KMS-11 (cell line): ENCODE measurements at regions not wholly inside any gene's neighbourhood (a gene's known extent, or its start where the extent isn't known, plus 50 kb on each side); places are given as distances from the start of the nearest gene placed in this dataset.
"Not testable (repeated sequence)": the region's sequence is repeated elsewhere in the genome, so short reads cannot be mapped to it uniquely, and the experiment has no call there.

Experiments used
- H2AFZ ChIP-seq: fragments of 200-600 bp; sonication (generic); 2 replicates; pipeline ENCODE4 v1.6.1; 2016; ENCODE audit warnings: antibody characterized with exemption, mixed run types, low read depth
- H3K27ac ChIP-seq: fragments of 200-600 bp; sonication (generic); 2 replicates; pipeline ENCODE4 v1.6.1; 2016; ENCODE audit warnings: mild to moderate bottlenecking, mixed run types
- H3K27me3 ChIP-seq: fragments of 200-600 bp; sonication (generic); 2 replicates; pipeline ENCODE4 v1.6.1; 2017; ENCODE audit warnings: mild to moderate bottlenecking, low read depth, mixed run types, moderate library complexity; ENCODE audit not compliant: insufficient read depth
- H3K36me3 ChIP-seq: fragments of 200-600 bp; sonication (generic); 2 replicates; pipeline ENCODE4 v1.6.1; 2017; ENCODE audit warnings: mild to moderate bottlenecking, mixed run types; ENCODE audit not compliant: insufficient read depth
- H3K4me1 ChIP-seq: fragments of 200-600 bp; sonication (generic); 2 replicates; pipeline ENCODE4 v1.6.1; 2016; ENCODE audit warnings: mild to moderate bottlenecking, low read depth, mixed run types; ENCODE audit not compliant: poor library complexity, severe bottlenecking
- H3K4me2 ChIP-seq: fragments of 200-600 bp; sonication (generic); 2 replicates; pipeline ENCODE4 v1.7.0; 2016; ENCODE audit warnings: mild to moderate bottlenecking, mixed run types
- H3K4me3 ChIP-seq: fragments of 200-600 bp; sonication (generic); IDR thresholded peaks from 2 replicates; pipeline ENCODE4 v1.6.1; 2017; ENCODE audit warnings: low read depth, low read length, mixed read lengths; ENCODE audit not compliant: insufficient read depth
- H3K79me2 ChIP-seq: fragments of 200-600 bp; sonication (generic); 2 replicates; pipeline ENCODE4 v1.6.1; 2016; ENCODE audit warnings: low read depth, mixed run types; ENCODE audit not compliant: insufficient read depth
- H3K9ac ChIP-seq: fragments of 200-600 bp; sonication (generic); 2 replicates; pipeline ENCODE4 v1.6.1; 2016; ENCODE audit warnings: mild to moderate bottlenecking, mixed run types
- H4K20me1 ChIP-seq: fragments of 200-600 bp; sonication (generic); 2 replicates; pipeline ENCODE4 v1.6.1; 2016; ENCODE audit warnings: mild to moderate bottlenecking, mixed run types; ENCODE audit not compliant: insufficient read depth
- CTCF ChIP-seq: fragments of 200-600 bp; sonication (generic); conservative IDR thresholded peaks from 2 replicates; pipeline ENCODE4 v1.6.1; 2017; ENCODE audit warnings: low read depth, mild to moderate bottlenecking, antibody characterized with exemption, low read length, moderate library complexity, mixed read lengths

- no peaks in the 10 kb centered on the region for H4K20me1 ChIP-seq
- H3K4me1 ChIP-seq, result no peaks in the 10 kb centered on the region
- no peak for TF ChIP-seq CTCF
- no peak overlapping the region for H3K4me2 ChIP-seq
- no peak overlapping the region for H3K4me3 ChIP-seq
- H2AFZ ChIP-seq, result no peak overlapping the region
- no peaks in the 10 kb centered on the region for H3K27me3 ChIP-seq
- no peaks in the 10 kb centered on the region for H3K36me3 ChIP-seq
- no peaks in the 10 kb centered on the region for H3K79me2 ChIP-seq
- H3K9ac ChIP-seq, result no peak overlapping the region
- H3K27ac ChIP-seq, result no peak overlapping the region
Measured at GRCh38 chr2:145750144-145750543, 1230.2 kb upstream of the ZEB2 start.

DNA sequence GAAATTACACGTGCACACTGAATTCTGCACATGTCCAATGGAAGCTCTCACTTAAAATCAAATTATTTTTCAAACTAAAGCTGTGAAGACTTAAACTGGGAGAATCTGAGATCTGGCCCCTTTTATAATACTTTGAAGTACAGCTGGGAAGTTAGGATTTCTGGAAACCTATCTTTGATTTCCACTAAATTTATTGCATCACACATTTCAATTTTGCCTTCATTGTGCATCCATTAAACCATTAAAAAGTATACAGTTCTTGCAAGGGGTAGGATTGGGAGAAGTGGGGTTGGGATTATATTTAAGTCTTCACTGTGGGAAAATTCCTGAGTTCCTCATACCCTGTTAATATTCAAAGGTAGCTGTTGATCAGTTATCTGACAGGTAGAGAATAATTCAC lies 1229.6 kb upstream of the ZEB2 start:
- H4K20me1 ChIP-seq, result no peaks in the 10 kb centered on the region
- no peak overlapping the region for H3K4me3 ChIP-seq
- H3K4me1 ChIP-seq, result no peaks in the 10 kb centered on the region
- no peaks in the 10 kb centered on the region for H3K27me3 ChIP-seq
- H3K9ac ChIP-seq, result no peak overlapping the region
- TF ChIP-seq CTCF, result no peak
- no peak overlapping the region for H3K27ac ChIP-seq
- H3K79me2 ChIP-seq, result no peaks in the 10 kb centered on the region
- no peaks in the 10 kb centered on the region for H3K36me3 ChIP-seq
- no peak overlapping the region for H2AFZ ChIP-seq
- no peak overlapping the region for H3K4me2 ChIP-seq

- Histone ChIP-seq H4K20me1 (no peaks in the 10 kb centered on the region), H3K27ac (no peak overlapping the region), H3K36me3 (no peaks in the 10 kb centered on the region), H3K4me2 (no peak overlapping the region), H3K79me2 (no peaks in the 10 kb centered on the region), H2AFZ (no peak overlapping the region), H3K4me3 (no peak overlapping the region), H3K27me3 (no peaks in the 10 kb centered on the region), H3K4me1 (no peaks in the 10 kb centered on the region), H3K9ac (no peak overlapping the region)
- no peak for TF ChIP-seq CTCF
Measured at GRCh38 chr2:145748927-145749326, 1229.0 kb upstream of the ZEB2 start.

GRCh38 chr2:145747715-145748114 lies 1227.8 kb upstream of the ZEB2 start:
- H3K9ac ChIP-seq, result no peak overlapping the region
- no peaks in the 10 kb centered on the region for H3K79me2 ChIP-seq
- no peak overlapping the region for H3K4me2 ChIP-seq
- H3K4me3 ChIP-seq, result no peak overlapping the region
- H3K36me3 ChIP-seq, result no peaks in the 10 kb centered on the region
- no peaks in the 10 kb centered on the region for H4K20me1 ChIP-seq
- H3K27ac ChIP-seq, result no peak overlapping the region
- H3K27me3 ChIP-seq, result no peaks in the 10 kb centered on the region
- H3K4me1 ChIP-seq, result no peaks in the 10 kb centered on the region
- TF ChIP-seq CTCF, result no peak
- no peak overlapping the region for H2AFZ ChIP-seq

DNA sequence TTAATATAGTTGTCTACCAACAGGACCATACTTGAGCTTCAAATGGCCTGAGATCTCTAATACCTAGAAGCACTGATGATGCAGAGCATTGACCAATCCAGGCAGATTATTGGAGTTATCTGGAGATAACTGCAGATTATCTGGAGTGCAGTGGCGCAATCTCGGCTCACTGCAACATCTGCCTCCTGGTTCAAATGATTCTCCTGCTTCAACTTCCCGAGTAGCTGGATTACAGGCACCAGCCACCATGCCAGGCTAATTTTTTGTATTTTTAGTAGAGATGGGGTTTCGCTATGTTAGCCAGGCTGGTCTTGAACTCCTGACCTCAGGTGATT lies 1225.4 kb upstream of the ZEB2 start:
- H2AFZ ChIP-seq, H3K27ac ChIP-seq, H3K4me1 ChIP-seq, H4K20me1 ChIP-seq, H3K79me2 ChIP-seq, H3K4me3 ChIP-seq, H3K4me2 ChIP-seq, H3K27me3 ChIP-seq, H3K36me3 ChIP-seq, H3K9ac ChIP-seq: not testable (repeated sequence)
